H9 (cell line): ENCODE measurements at regions not wholly inside any gene's neighbourhood (a gene's known extent, or its start where the extent isn't known, plus 50 kb on each side); places are given as distances from the start of the nearest gene placed in this dataset.

Experiments used
- DNase-seq: peaks from one replicate; pipeline ENCODE4 v3.0.0-alpha.2; 2017
- H2AFZ ChIP-seq: one replicate; pipeline ENCODE4 v1.6.1; 2013; ENCODE audit warnings: mild to moderate bottlenecking, low read length, control low read depth, moderate library complexity
- H2AK5ac ChIP-seq: 2 replicates; pipeline ENCODE4 v1.6.1; 2013; ENCODE audit warnings: low read length, control low read depth, mixed read lengths; ENCODE audit not compliant: insufficient read length
- H2BK120ac ChIP-seq: one replicate; pipeline ENCODE4 v1.6.1; 2013; ENCODE audit warnings: low read depth, mild to moderate bottlenecking, low read length, control low read depth, inconsistent platforms; ENCODE audit not compliant: poor library complexity, severe bottlenecking
- H2BK12ac ChIP-seq: 2 replicates; pipeline ENCODE4 v1.6.1; 2013; ENCODE audit warnings: low read length, control low read depth, mixed read lengths, low read depth; ENCODE audit not compliant: insufficient read length
- H2BK15ac ChIP-seq: 2 replicates; pipeline ENCODE4 v1.6.1; 2013; ENCODE audit warnings: low read depth, low read length, control low read depth
- H2BK20ac ChIP-seq: one replicate; pipeline ENCODE4 v1.6.1; 2013; ENCODE audit warnings: low read depth, mild to moderate bottlenecking, low read length, control low read depth, inconsistent platforms; ENCODE audit not compliant: poor library complexity, severe bottlenecking
- H2BK5ac ChIP-seq: 2 replicates; pipeline ENCODE4 v1.6.1; 2013; ENCODE audit warnings: low read length, control low read depth, mixed read lengths; ENCODE audit not compliant: insufficient read length
- H3K14ac ChIP-seq: 2 replicates; pipeline ENCODE4 v1.6.1; 2013; ENCODE audit warnings: low read length, control low read depth; ENCODE audit not compliant: insufficient read depth
- H3K18ac ChIP-seq: 2 replicates; pipeline ENCODE4 v1.6.1; 2013; ENCODE audit warnings: low read depth, mild to moderate bottlenecking, mixed read lengths, low read length, control low read depth; ENCODE audit not compliant: insufficient read length
- H3K23ac ChIP-seq: 2 replicates; pipeline ENCODE4 v1.6.1; 2013; ENCODE audit warnings: low read length, control low read depth, mixed read lengths, low read depth; ENCODE audit not compliant: insufficient read length
- H3K23me2 ChIP-seq: 2 replicates; pipeline ENCODE4 v1.6.1; 2013; ENCODE audit warnings: low read depth, mild to moderate bottlenecking, mixed read lengths, low read length, control low read depth; ENCODE audit not compliant: insufficient read length, poor library complexity, severe bottlenecking
- H3K27ac ChIP-seq: 2 replicates; pipeline ENCODE4 v1.5.1; 2013; ENCODE audit warnings: low read length, control low read depth, mixed read lengths, low read depth; ENCODE audit not compliant: insufficient read length
- H3K27me3 ChIP-seq: 2 replicates; pipeline ENCODE4 v1.6.1; 2013; ENCODE audit warnings: low read length, control low read depth, inconsistent platforms; ENCODE audit not compliant: insufficient read depth
- H3K4ac ChIP-seq: 2 replicates; pipeline ENCODE4 v1.6.1; 2013; ENCODE audit warnings: low read depth, mild to moderate bottlenecking, control low read depth, inconsistent platforms, low read length, moderate library complexity
- H3K4me1 ChIP-seq: 2 replicates; pipeline ENCODE4 v1.6.1; 2013; ENCODE audit warnings: low read length, control low read depth, inconsistent platforms; ENCODE audit not compliant: insufficient read depth
- H3K4me2 ChIP-seq: 2 replicates; pipeline ENCODE4 v1.6.1; 2013; ENCODE audit warnings: low read length, control low read depth, mixed read lengths; ENCODE audit not compliant: insufficient read length, insufficient read depth
- H3K56ac ChIP-seq: 2 replicates; pipeline ENCODE4 v1.6.1; 2013; ENCODE audit warnings: low read depth, mild to moderate bottlenecking, mixed read lengths, low read length, control low read depth; ENCODE audit not compliant: insufficient read length
- H3K79me1 ChIP-seq: 2 replicates; pipeline ENCODE4 v1.6.1; 2013; ENCODE audit warnings: low read depth, mild to moderate bottlenecking, moderate library complexity, low read length, control low read depth, inconsistent platforms; ENCODE audit not compliant: insufficient read depth, poor library complexity, severe bottlenecking
- H3K79me2 ChIP-seq: 2 replicates; pipeline ENCODE4 v1.6.1; 2013; ENCODE audit warnings: low read length, control low read depth, inconsistent platforms; ENCODE audit not compliant: insufficient read depth
- H3K9ac ChIP-seq: 2 replicates; pipeline ENCODE4 v1.6.1; 2013; ENCODE audit warnings: low read length, control low read depth, mixed read lengths; ENCODE audit not compliant: insufficient read length; ENCODE audit errors: extremely low read depth
- H3K9me3 ChIP-seq: one replicate; pipeline ENCODE4 v1.6.1; 2013; ENCODE audit warnings: low read depth, low read length, inconsistent platforms; ENCODE audit not compliant: control insufficient read depth
- H3T11ph ChIP-seq: one replicate; pipeline ENCODE4 v1.6.1; 2013; ENCODE audit warnings: mild to moderate bottlenecking, low read length, control low read depth, inconsistent platforms
- H4K20me1 ChIP-seq: one replicate; pipeline ENCODE4 v1.6.1; 2013; ENCODE audit not compliant: control insufficient read depth, insufficient read length, insufficient read depth
- H4K5ac ChIP-seq: 2 replicates; pipeline ENCODE4 v1.6.1; 2013; ENCODE audit warnings: low read depth, mild to moderate bottlenecking, mixed read lengths, low read length, control low read depth; ENCODE audit not compliant: insufficient read length
- H4K8ac ChIP-seq: replicated peaks from 2 replicates; pipeline ENCODE4 v1.6.1; 2013; ENCODE audit warnings: low read length, control low read depth, mixed read lengths, low read depth; ENCODE audit not compliant: insufficient read length
- H4K91ac ChIP-seq: 2 replicates; pipeline ENCODE4 v1.6.1; 2013; ENCODE audit warnings: low read depth, mild to moderate bottlenecking, moderate library complexity, mixed read lengths, low read length, control low read depth; ENCODE audit not compliant: insufficient read length
- H3K27ac Mint-ChIP-seq, 3 experiments: 2 replicates in 2 of 3; 3 replicates in 1 of 3; pipeline ENCODE4 v1.8.0; 2020 to 2021; ENCODE audit warnings: mixed read lengths in 3 of 3, mild to moderate bottlenecking in 1 of 3, moderate library complexity in 1 of 3
- H3K27me3 Mint-ChIP-seq: 2 replicates; pipeline ENCODE4 v1.8.0; 2021; ENCODE audit warnings: low read depth, mild to moderate bottlenecking, moderate library complexity, mixed read lengths
- H3K36me3 Mint-ChIP-seq, 3 experiments: 2 replicates in 2 of 3; 3 replicates in 1 of 3; pipeline ENCODE4 v1.8.0; 2020 to 2021; ENCODE audit warnings: low read depth in 3 of 3, mixed read lengths in 3 of 3; ENCODE audit not compliant: insufficient read depth in 1 of 3
- H3K4me1 Mint-ChIP-seq, 2 experiments: 2 replicates each; pipeline ENCODE4 v1.8.0; 2020; ENCODE audit warnings: mixed read lengths in 2 of 2
- H3K4me3 Mint-ChIP-seq, 2 experiments: 2 replicates in 1 of 2; 3 replicates in 1 of 2; pipeline ENCODE4 v1.8.0; 2020 to 2021; ENCODE audit warnings: mild to moderate bottlenecking in 2 of 2, mixed read lengths in 2 of 2, moderate library complexity in 1 of 2
- H3K9me3 Mint-ChIP-seq, 2 experiments: 2 replicates in 1 of 2; 3 replicates in 1 of 2; pipeline ENCODE4 v1.8.0; 2020; ENCODE audit warnings: mild to moderate bottlenecking in 2 of 2, mixed read lengths in 2 of 2, moderate library complexity in 1 of 2
- CTCF ChIP-seq: fragments of 200-600 bp; sonication (generic); conservative IDR thresholded peaks from 3 replicates; pipeline ENCODE4 v1.8.0; 2021; ENCODE audit warnings: antibody characterized with exemption, mild to moderate bottlenecking
- WGBS: extraction: QIAGEN DNeasy Blood & Tissue Kit; methylation state at CpG from one replicate; pipeline ENCODE4 v1.1.7; 2013; ENCODE audit warnings: missing lambda C conversion rate, low lambda C conversion rate, mixed read lengths; ENCODE audit not compliant: insufficient read length; ENCODE audit errors: extremely low coverage; 5-methylcytosine and 5-hydroxymethylcytosine counted together

GRCh38 chr16:6331770-6332169 is 1000.9 kb upstream of the RBFOX1 start:
- no peaks in the 10 kb centered on the region for H3K27me3 ChIP-seq
- H3K9me3 ChIP-seq: no peaks in the 10 kb centered on the region
- H3K79me2 ChIP-seq: no peaks in the 10 kb centered on the region
- Mint-ChIP-seq H3K27me3 (no peaks in the 10 kb centered on the region; the same call in 1 of the 2 replicates), H3K27ac (no peak overlapping the region), H3K4me3 (no peak overlapping the region), H3K9me3 (no peaks in the 10 kb centered on the region), H3K36me3 (peaks cover 0 to 3% (median 0%) of the 10 kb centered on the region in 3 experiments; a peak in 1 of 7 replicates), H3K4me1 (peaks cover 8 to 9% of the 10 kb centered on the region in 2 experiments; a peak in 3 of 4 replicates)
- no peak overlapping the region for H2BK120ac ChIP-seq
- H4K8ac ChIP-seq: no peak overlapping the region
- no peak overlapping the region for H4K5ac ChIP-seq
- no peak overlapping the region for H3K14ac ChIP-seq
- H3K56ac ChIP-seq: no peak overlapping the region
- no peaks in the 10 kb centered on the region for H3K79me1 ChIP-seq
- H3K4me2 ChIP-seq: no peak overlapping the region
- no peak overlapping the region for H3K18ac ChIP-seq
- H2BK15ac ChIP-seq: no peak overlapping the region
- no peak overlapping the region for H3K23ac ChIP-seq
- H3K4me1 ChIP-seq: peaks cover 2% of the 10 kb centered on the region
- H4K91ac ChIP-seq: no peak overlapping the region
- no peaks in the 10 kb centered on the region for H3K23me2 ChIP-seq
- no peak overlapping the region for H3K27ac ChIP-seq
- no peak overlapping the region for H2BK5ac ChIP-seq
- no peak overlapping the region for H2BK20ac ChIP-seq
- H3K4ac ChIP-seq: no peak overlapping the region
- H3T11ph ChIP-seq: no peak overlapping the region
- no peak overlapping the region for H2BK12ac ChIP-seq
- no peak for DNase-seq
- H3K9ac ChIP-seq: no peak overlapping the region
- no peak for TF ChIP-seq CTCF
- H2AK5ac ChIP-seq: no peak overlapping the region
- H2AFZ ChIP-seq: no peak overlapping the region
- H4K20me1 ChIP-seq: no peaks in the 10 kb centered on the region
- 100% methylated on average over 1 of the region's 3 CpGs for WGBS
